ENCODE measurements at regions not wholly inside any gene's neighbourhood (a gene's known extent, or its start where the extent isn't known, plus 50 kb on each side); places are given as distances from the start of the nearest gene placed in this dataset.
A peak's percentile ranks its signal among the peaks of the same experiment; 100 is the strongest.

DNA sequence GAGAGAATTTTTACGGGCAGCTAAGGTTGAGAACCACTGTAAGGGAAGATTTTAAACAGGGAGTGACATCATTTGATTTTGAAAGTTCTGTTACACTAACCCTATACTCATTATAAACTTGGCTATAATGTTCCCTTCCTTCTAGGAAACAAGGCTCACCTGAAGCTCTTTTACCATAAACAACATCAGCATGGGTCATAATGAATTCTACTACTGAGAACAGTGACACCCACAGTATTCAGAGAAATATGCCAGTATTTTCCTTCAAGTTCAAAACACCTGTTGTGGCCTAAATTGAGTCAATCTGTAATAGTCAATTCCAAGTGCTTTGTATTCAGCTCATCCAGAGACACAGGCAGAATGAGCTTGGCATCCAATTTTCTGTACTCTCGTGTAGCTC, 175.3 kb upstream of the STT3B start:
- Histone ChIP-seq H4K20me1 (ENCODE audit: insufficient read depth, low read length, poor library complexity, severe bottlenecking) (no peaks in the 10 kb centered on the region), H3K79me2 (ENCODE audit: insufficient read depth, low read length) (no peaks in the 10 kb centered on the region; the same call in 1 of the 2 replicates), H3K9me3 (ENCODE audit: insufficient read depth, low read depth, low read length) (no peaks in the 10 kb centered on the region), H3K9ac (ENCODE audit: low read depth, low read length, poor library complexity, severe bottlenecking) (no peak overlapping the region), H3K36me3 (ENCODE audit: insufficient read depth, low read length) (no peaks in the 10 kb centered on the region), H3K27me3 (ENCODE audit: insufficient read depth, low read length, poor library complexity, severe bottlenecking) (no peaks in the 10 kb centered on the region), H3K4me1 (ENCODE audit: insufficient read depth, low read length, poor library complexity, severe bottlenecking) (peaks cover 48% of the 10 kb centered on the region), H3F3A (ENCODE audit: low read depth) (no peaks in the 10 kb centered on the region), H3K4me2 (ENCODE audit: low read depth, low read length, poor library complexity, severe bottlenecking) (no peak overlapping the region), H3K4me3 (ENCODE audit: low read length, poor library complexity, severe bottlenecking) (no peak overlapping the region), H3K9me2 (replicated peaks; ENCODE audit: low read depth, low read length) (no peaks in the 10 kb centered on the region), H2AFZ (ENCODE audit: low read length) (no peak overlapping the region)
- no peak for TF ChIP-seq EZH2phosphoT487 (IDR thresholded peaks at IDR 0.05; ENCODE audit: borderline replicate concordance)
- TF ChIP-seq, protein P1, sequence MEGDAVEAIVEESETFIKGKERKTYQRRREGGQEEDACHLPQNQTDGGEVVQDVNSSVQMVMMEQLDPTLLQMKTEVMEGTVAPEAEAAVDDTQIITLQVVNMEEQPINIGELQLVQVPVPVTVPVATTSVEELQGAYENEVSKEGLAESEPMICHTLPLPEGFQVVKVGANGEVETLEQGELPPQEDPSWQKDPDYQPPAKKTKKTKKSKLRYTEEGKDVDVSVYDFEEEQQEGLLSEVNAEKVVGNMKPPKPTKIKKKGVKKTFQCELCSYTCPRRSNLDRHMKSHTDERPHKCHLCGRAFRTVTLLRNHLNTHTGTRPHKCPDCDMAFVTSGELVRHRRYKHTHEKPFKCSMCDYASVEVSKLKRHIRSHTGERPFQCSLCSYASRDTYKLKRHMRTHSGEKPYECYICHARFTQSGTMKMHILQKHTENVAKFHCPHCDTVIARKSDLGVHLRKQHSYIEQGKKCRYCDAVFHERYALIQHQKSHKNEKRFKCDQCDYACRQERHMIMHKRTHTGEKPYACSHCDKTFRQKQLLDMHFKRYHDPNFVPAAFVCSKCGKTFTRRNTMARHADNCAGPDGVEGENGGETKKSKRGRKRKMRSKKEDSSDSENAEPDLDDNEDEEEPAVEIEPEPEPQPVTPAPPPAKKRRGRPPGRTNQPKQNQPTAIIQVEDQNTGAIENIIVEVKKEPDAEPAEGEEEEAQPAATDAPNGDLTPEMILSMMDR (conservative IDR thresholded peaks at IDR 0.05; ENCODE audit: low read length) = peak; percentile 31; the same call in 1 of the 2 replicates

DNA sequence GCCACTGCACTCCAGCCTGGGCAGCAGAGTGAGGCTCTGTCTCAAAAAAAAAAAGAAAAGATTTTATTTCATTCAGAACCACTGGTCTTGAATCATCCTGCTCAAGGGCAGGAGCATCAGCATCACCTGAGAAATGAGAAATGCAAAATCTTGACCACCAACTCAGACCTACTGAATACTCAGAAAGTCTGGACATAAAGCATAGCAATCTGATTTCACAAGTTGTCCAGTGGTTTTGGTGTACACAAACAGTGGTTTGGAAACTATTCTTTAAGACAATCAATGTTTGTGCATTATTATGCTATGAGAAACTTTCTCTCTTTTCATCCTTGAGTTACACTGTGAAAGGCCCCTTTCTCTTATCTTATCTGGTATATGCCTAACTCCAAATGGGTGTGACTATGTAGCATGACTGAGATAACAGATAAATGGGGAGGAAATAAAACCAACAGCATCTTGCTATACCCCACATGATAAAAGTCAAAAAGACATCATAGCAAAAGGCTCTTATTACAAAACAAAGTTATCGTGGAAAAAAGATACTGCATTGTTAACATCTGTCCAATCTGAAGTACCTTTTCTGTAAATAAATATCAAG, 174.2 kb upstream of the STT3B start:
- no peaks in the 10 kb centered on the region for H3K36me3 ChIP-seq (ENCODE audit: insufficient read depth, low read length)
- H3K4me3 ChIP-seq (ENCODE audit: low read length, poor library complexity, severe bottlenecking) = no peak overlapping the region
- H3F3A ChIP-seq (ENCODE audit: low read depth) = no peaks in the 10 kb centered on the region
- H3K9ac ChIP-seq (ENCODE audit: low read depth, low read length, poor library complexity, severe bottlenecking) = no peak overlapping the region
- H4K20me1 ChIP-seq (ENCODE audit: insufficient read depth, low read length, poor library complexity, severe bottlenecking) = no peaks in the 10 kb centered on the region
- H3K9me3 ChIP-seq (ENCODE audit: insufficient read depth, low read depth, low read length) = no peaks in the 10 kb centered on the region
- H3K4me1 ChIP-seq (ENCODE audit: insufficient read depth, low read length, poor library complexity, severe bottlenecking) = peaks cover 52% of the 10 kb centered on the region
- TF ChIP-seq, protein P1 (conservative IDR thresholded peaks at IDR 0.05; ENCODE audit: low read length) = no peak
- TF ChIP-seq EZH2phosphoT487 (IDR thresholded peaks at IDR 0.05; ENCODE audit: borderline replicate concordance) = no peak
- H3K9me2 ChIP-seq (replicated peaks; ENCODE audit: low read depth, low read length) = no peaks in the 10 kb centered on the region
- no peak overlapping the region for H3K4me2 ChIP-seq (ENCODE audit: low read depth, low read length, poor library complexity, severe bottlenecking)
- no peaks in the 10 kb centered on the region for H3K27me3 ChIP-seq (ENCODE audit: insufficient read depth, low read length, poor library complexity, severe bottlenecking)
- H3K79me2 ChIP-seq (ENCODE audit: insufficient read depth, low read length) = peaks cover 10% of the 10 kb centered on the region
- no peak overlapping the region for H2AFZ ChIP-seq (ENCODE audit: low read length)

DNA sequence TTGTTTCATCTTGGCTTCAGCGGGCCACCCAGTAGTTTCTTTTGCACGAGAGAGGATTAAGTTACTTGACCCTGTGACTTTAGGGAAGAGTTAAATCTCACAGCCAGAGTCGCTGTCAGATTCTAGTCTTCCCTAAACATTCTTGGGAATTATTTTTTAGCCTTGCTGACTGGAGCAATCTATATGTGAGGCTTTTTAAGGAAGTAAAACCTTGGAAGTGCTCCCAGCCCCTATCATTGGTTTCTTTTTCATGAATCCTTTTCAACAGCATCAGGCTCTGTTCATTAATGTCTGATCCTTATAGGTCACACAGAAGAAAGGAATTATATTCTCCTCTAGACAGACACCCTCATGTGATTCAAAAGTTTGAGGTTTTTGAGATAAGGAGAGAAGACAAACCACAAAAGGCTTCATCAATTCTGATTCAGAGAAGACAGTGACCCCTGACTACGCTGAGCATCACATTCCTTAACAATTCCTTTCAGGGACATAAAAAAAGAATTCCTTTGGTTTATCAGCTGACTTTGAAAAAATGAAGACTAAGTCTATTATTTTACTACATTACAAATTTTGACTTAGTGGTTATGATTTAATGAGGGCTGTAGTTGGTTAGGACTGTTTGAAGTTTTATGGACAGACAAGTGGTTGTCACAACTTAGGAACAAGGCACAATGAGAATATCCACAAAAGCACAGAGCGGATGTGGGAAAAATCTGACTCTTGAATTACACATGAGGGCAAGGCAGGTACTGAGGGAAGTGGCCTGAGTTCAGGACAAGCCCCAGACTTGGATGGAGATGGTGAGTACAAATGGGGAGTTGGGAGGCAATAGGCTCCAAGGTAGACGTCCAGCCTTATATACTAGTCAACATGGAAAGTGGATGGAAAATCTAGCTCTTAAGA, 171.1 kb upstream of the STT3B start:
- Histone ChIP-seq H3F3A (ENCODE audit: low read depth) (no peaks in the 10 kb centered on the region), H3K4me2 (ENCODE audit: low read depth, low read length, poor library complexity, severe bottlenecking) (peak overlapping the region; percentile 45), H3K9me3 (ENCODE audit: insufficient read depth, low read depth, low read length) (no peaks in the 10 kb centered on the region), H3K4me1 (ENCODE audit: insufficient read depth, low read length, poor library complexity, severe bottlenecking) (peaks cover 61% of the 10 kb centered on the region), H3K9ac (ENCODE audit: low read depth, low read length, poor library complexity, severe bottlenecking) (peak overlapping the region; percentile 35), H3K36me3 (ENCODE audit: insufficient read depth, low read length) (no peaks in the 10 kb centered on the region), H2AFZ (ENCODE audit: low read length) (no peak overlapping the region), H3K27me3 (ENCODE audit: insufficient read depth, low read length, poor library complexity, severe bottlenecking) (no peaks in the 10 kb centered on the region), H3K4me3 (ENCODE audit: low read length, poor library complexity, severe bottlenecking) (no peak overlapping the region), H3K79me2 (ENCODE audit: insufficient read depth, low read length) (peaks cover 36% of the 10 kb centered on the region), H4K20me1 (ENCODE audit: insufficient read depth, low read length, poor library complexity, severe bottlenecking) (no peaks in the 10 kb centered on the region), H3K9me2 (replicated peaks; ENCODE audit: low read depth, low read length) (no peaks in the 10 kb centered on the region)
- no peak for TF ChIP-seq EZH2phosphoT487 (IDR thresholded peaks at IDR 0.05; ENCODE audit: borderline replicate concordance)
- TF ChIP-seq, protein P1 (conservative IDR thresholded peaks at IDR 0.05; ENCODE audit: low read length) = no peak

All from Loucy (cell line).